PC-9 (cell line): ENCODE measurements at regions not wholly inside any gene's neighbourhood (a gene's known extent, or its start where the extent isn't known, plus 50 kb on each side); places are given as distances from the start of the nearest gene placed in this dataset.

ENCODE experiments used
- BruUV-seq: library from RNA; stranded (reverse); fragments of 400-500 nt; replicated peaks from 2 replicates; lab custom pipeline; 2021; lab: Mats Ljungman, UMichigan
- CTCF ChIA-PET: fragments of 300-600 bp; sonication (Branson Sonifier 250); formaldehyde crosslinking; loops from one replicate; lab custom pipeline; 2022; ENCODE audit warnings: antibody characterized with exemption; lab: Charles Lee
- POLR2A ChIA-PET: fragments of 300-600 bp; sonication (Branson Sonifier 250); formaldehyde crosslinking; loops from one replicate; lab custom pipeline; 2022; ENCODE audit warnings: antibody characterized with exemption; ENCODE audit not compliant: unreplicated experiment; lab: Charles Lee
- DNase-seq, 2 experiments: peaks; one replicate each; pipeline versions ENCODE4 v3.0.0 to v3.0.0-alpha.2; 2015 to 2022; ENCODE audit warnings: mixed read lengths in 1 of 2
- H2AFZ ChIP-seq: fragments of 200-600 bp; sonication (generic); 2 replicates; pipeline ENCODE4 v1.8.1; 2017; ENCODE audit warnings: antibody characterized with exemption
- H3F3A ChIP-seq: fragments of 200-600 bp; sonication (generic); 2 replicates; pipeline ENCODE4 v1.8.1; 2017; ENCODE audit warnings: antibody characterized with exemption, mild to moderate bottlenecking, low read depth; ENCODE audit not compliant: insufficient read depth
- H3K27ac ChIP-seq: fragments of 200-600 bp; sonication (generic); 2 replicates; pipeline ENCODE4 v1.6.1; 2016; ENCODE audit warnings: mixed run types
- H3K27me3 ChIP-seq: fragments of 200-600 bp; sonication (generic); 2 replicates; pipeline ENCODE4 v1.6.1; 2016; ENCODE audit warnings: low read depth, mixed run types; ENCODE audit not compliant: insufficient read depth
- H3K36me3 ChIP-seq: fragments of 200-600 bp; sonication (generic); 2 replicates; pipeline ENCODE4 v1.6.1; 2016; ENCODE audit warnings: low read depth, mixed run types
- H3K4me1 ChIP-seq: fragments of 200-600 bp; sonication (generic); replicated peaks from 2 replicates; pipeline ENCODE4 v1.6.1; 2016; ENCODE audit warnings: mixed run types; ENCODE audit not compliant: insufficient read depth
- H3K4me2 ChIP-seq: fragments of 200-600 bp; sonication (generic); 2 replicates; pipeline ENCODE4 v1.6.1; 2017; ENCODE audit warnings: mixed run types
- H3K4me3 ChIP-seq: fragments of 200-600 bp; sonication (generic); 2 replicates; pipeline ENCODE4 v1.6.1; 2016; ENCODE audit warnings: mixed run types
- H3K79me2 ChIP-seq: fragments of 200-600 bp; sonication (generic); 2 replicates; pipeline ENCODE4 v1.6.1; 2017; ENCODE audit warnings: low read depth, mixed run types
- H3K9me2 ChIP-seq: fragments of 200-600 bp; sonication (generic); 2 replicates; pipeline ENCODE4 v1.8.1; 2017; ENCODE audit warnings: mild to moderate bottlenecking; ENCODE audit not compliant: insufficient read depth
- H3K9me3 ChIP-seq: fragments of 200-600 bp; sonication (generic); 2 replicates; pipeline ENCODE4 v1.8.1; 2016; ENCODE audit warnings: low read depth; ENCODE audit not compliant: insufficient read depth
- H4K20me1 ChIP-seq: fragments of 200-600 bp; sonication (generic); 2 replicates; pipeline ENCODE4 v1.8.1; 2017; ENCODE audit not compliant: insufficient read depth
- CTCF ChIP-seq: fragments of 200-600 bp; sonication (generic); conservative IDR thresholded peaks from 2 replicates; pipeline ENCODE4 v1.6.1; 2017; ENCODE audit warnings: mixed run types, antibody characterized with exemption, mild to moderate bottlenecking, moderate library complexity
- EZH2 ChIP-seq: fragments of 200-600 bp; sonication (generic); IDR thresholded peaks from 2 replicates; pipeline ENCODE4 v1.8.0; 2017; ENCODE audit warnings: antibody characterized with exemption, low read depth
- intact Hi-C: fragments of 100-400 bp; cut with micrococcal nuclease; formaldehyde crosslinking; loops from one replicate; pipeline ENCODE4 v1.10.0; 2022; ENCODE audit not compliant: unreplicated experiment

DNA sequence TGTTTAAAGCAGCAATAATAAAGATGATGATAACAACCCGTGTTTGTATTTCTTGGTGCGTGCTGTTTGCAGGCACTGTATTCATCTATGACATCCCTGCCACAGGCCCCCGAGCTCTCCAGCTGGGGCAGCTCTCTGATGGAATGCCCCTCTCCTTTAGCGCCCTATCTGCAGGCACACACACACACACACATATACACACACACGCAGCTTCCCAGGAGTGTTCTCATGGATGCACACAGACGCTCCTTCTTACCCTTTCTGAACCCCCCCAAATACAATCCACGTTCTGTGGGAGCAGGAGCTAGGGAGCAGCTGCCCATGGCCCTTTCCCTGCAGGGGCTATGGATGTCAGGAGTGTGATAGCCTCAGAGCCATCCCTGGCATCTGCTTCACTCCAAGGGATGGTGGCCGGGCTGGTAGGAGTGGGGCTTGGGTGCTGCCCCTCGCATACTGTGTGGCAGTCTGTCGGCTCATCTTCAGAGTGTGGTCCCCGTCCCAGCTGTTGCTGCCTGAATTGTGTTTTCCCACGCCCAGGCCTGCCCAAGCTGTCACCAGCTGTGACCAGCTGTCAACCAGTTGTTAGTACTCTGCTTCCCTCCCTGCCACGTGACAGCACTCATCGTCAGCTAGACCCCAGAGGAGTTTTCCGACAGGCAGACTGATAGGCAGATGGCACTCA lies 50.8 kb upstream of the MYCN start:
- TF ChIP-seq CTCF: no peak
- no peak for TF ChIP-seq EZH2
- no peak for DNase-seq
- H3K4me2 ChIP-seq: no peak overlapping the region
- H3K36me3 ChIP-seq: no peaks in the 10 kb centered on the region
- H2AFZ ChIP-seq: no peak overlapping the region
- H3K9me3 ChIP-seq: no peaks in the 10 kb centered on the region
- POLR2A ChIA-PET: no interaction called here
- no peak overlapping the region for H3K4me3 ChIP-seq
- no peaks in the 10 kb centered on the region for H3K79me2 ChIP-seq
- no peak overlapping the region for H3K27ac ChIP-seq
- H3K9me2 ChIP-seq: no peaks in the 10 kb centered on the region
- CTCF ChIA-PET: no interaction called here
- H3K27me3 ChIP-seq: peaks cover 71% of the 10 kb centered on the region
- intact Hi-C loops: no loop called here
- BruUV-seq: no TSS peak
- H3K4me1 ChIP-seq: no peaks in the 10 kb centered on the region
- H4K20me1 ChIP-seq: no peaks in the 10 kb centered on the region
- no peaks in the 10 kb centered on the region for H3F3A ChIP-seq

- POLR2A ChIA-PET: no interaction called here
Observed at GRCh38 chr2:15890124-15890754, 50.1 kb upstream of the MYCN start.

More at GRCh38 chr2:15890124-15890754, 50.1 kb upstream of the MYCN start:
- no peak for DNase-seq
- no peaks in the 10 kb centered on the region for H3K79me2 ChIP-seq
- TF ChIP-seq CTCF (no peak), EZH2 (no peak)
- no peaks in the 10 kb centered on the region for H3K9me2 ChIP-seq
- CTCF ChIA-PET: no interaction called here
- H3K4me2 ChIP-seq: no peak overlapping the region
- no peak overlapping the region for H3K27ac ChIP-seq
- H3K4me3 ChIP-seq: no peak overlapping the region
- H3K27me3 ChIP-seq: peaks cover 71% of the 10 kb centered on the region
- no peaks in the 10 kb centered on the region for H3F3A ChIP-seq
- H3K36me3 ChIP-seq: no peaks in the 10 kb centered on the region
- H2AFZ ChIP-seq: no peak overlapping the region
- no peaks in the 10 kb centered on the region for H4K20me1 ChIP-seq
- H3K4me1 ChIP-seq: no peaks in the 10 kb centered on the region
- no peaks in the 10 kb centered on the region for H3K9me3 ChIP-seq
- intact Hi-C loops: no loop called here
- no TSS peak for BruUV-seq
